NCI-H2227 (cell line): ENCODE measurements at regions not wholly inside any gene's neighbourhood (a gene's known extent, or its start where the extent isn't known, plus 50 kb on each side); places are given as distances from the start of the nearest gene placed in this dataset.

ENCODE experiments used
- DNase-seq: peaks from one replicate; lab custom pipeline; 2025; ENCODE audit not compliant: unreplicated experiment; lab: John Stamatoyannopoulos, UW

- DNase-seq: no peak
These were observed 200.7 kb upstream of the PDE5A start for GRCh38 chr4:119829326-119829725.

- DNase-seq: no peak
These were observed 197.1 kb upstream of the PDE5A start for GRCh38 chr4:119825696-119826095.

- no peak for DNase-seq
These were observed 195.3 kb upstream of the PDE5A start for GRCh38 chr4:119823891-119824290.

- DNase-seq: no peak
These were observed 194.4 kb upstream of the PDE5A start for GRCh38 chr4:119823045-119823444.

- no peak for DNase-seq
These were observed 187.9 kb upstream of the PDE5A start for GRCh38 chr4:119816473-119816872.

GRCh38 chr4:119810001-119810400 lies 181.4 kb upstream of the PDE5A start:
- no peak for DNase-seq

- DNase-seq: no peak
These were observed 175.8 kb upstream of the PDE5A start for GRCh38 chr4:119804404-119804803.

- DNase-seq: no peak
These were observed 168.8 kb upstream of the PDE5A start for GRCh38 chr4:119797238-119797894.

DNA sequence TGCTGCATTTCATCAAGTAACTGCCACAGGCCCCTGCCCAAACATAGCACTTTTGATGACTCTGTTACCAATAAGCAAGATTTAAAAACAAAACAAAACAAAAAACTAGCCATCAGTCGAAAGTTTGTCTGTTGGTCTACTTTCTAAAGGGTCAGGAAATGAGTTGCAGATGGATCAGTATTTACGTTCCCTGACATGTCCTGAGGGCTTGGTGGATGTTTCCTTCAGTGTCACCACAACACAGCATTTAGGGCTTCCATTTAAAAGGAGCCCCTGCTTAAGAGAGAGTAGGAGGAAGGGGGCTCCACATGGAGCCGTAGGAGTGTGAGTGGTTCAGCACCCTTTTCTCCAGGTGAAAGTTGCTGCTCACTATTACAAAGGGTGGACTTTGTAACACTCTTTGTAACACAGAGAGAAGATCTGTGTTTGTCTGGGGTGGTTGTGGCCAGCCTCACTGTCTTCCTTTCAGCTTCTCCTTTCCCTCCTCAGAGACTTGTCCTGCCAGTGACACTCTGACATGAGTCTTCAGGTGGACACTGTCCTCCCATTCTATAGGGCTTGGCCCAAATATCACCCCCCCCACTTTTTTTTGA lies 167.5 kb upstream of the PDE5A start:
- DNase-seq: no peak

DNA sequence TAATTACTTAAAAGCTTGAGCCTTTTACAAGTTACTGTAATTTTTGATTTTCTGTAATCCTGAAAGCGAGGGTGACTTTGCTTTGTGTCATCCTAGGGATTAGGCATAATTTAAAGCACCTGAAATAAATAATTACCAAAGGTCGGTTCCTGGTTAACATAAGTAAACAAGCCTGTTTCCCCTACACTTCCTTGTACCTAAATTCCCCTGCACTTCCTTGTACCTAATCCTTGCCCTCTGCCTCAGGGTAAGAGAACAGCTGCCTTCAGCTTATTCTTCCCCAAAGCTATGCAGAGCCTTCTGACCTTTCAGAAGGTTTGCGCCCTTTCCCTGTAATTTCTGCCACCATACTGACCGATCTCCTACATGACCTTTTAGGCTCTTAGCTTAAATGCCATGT lies 166.1 kb upstream of the PDE5A start:
- DNase-seq: no peak

DNA sequence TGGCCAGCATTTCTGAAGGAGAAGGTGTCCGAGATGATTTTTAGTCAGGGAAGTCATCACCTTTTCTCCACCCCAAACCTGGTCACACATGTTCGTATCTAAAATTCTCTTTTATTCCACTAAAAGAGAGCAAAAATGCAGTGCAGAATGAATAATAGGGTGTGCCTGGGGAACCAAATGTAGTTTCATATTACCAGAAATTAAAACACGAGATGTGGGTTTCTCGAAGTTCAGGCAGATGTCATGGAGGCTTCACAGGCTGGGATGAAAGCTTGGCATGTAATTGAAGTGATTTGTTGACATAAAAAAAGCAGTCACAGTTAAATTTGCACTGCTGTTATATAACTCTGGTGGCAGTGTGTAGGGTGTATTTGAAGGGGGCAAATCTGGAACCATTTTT lies 165.5 kb upstream of the PDE5A start:
- DNase-seq: no peak

DNA sequence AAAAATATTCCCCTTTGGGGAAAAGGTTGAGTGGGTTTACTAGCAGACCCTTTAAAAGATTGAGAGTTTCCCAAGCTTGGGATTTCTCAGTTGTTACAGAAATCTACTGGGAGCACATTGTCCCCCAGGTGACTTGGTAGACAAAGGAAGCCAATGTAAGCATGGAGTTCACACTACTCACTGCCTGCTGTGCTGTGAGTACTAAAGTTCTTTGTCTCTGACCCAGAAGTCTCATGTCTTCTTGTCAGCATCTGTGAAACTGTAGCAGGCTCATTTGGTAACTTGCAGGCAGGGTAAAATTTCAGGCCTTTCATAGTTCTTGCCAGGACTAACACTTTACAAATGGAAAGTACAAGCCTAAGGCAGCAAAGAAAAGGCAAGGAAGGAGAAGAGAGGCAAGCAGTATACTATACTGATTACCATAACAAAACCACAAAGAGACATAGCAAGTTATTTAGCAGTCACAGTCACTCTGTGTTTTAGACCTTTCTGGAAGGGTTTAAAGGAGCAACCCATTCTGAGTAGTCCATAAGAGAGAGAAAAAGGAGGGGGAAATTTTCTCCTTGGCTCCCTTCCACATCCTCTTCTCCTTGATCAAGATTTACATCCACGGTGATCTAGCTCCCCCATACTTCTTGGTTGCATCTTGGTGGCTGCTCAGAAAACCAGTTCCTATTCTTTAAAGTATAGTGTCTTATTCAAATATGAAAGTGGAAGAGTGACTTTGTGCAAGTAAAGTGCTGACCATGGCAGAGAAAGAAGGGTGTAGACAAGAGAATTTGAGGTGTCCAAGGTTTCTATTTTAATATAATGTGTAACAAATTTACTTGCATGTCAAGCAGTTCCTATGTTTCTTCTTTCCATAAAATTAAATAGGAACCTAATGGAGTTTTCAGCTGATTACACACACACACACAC lies 160.0 kb upstream of the PDE5A start:
- no peak for DNase-seq

DNA sequence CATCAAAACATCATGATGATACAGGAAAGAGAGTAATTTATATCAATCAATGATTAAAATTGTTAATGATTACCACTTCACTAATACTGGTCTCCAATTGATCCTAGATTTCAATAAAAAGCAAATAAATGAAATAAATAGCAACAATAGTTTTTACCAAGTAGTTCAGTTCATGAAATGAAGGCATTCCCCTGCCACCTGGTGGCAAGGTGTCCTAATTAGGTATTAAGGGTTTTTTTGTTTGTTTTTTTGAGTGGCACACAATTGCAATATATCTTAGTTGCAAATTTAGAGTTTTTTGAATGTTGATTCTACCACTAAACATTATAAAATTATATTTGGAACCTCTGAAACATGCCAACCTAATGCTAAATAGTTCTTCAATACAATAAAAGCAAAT lies 157.4 kb upstream of the PDE5A start:
- no peak for DNase-seq

DNA sequence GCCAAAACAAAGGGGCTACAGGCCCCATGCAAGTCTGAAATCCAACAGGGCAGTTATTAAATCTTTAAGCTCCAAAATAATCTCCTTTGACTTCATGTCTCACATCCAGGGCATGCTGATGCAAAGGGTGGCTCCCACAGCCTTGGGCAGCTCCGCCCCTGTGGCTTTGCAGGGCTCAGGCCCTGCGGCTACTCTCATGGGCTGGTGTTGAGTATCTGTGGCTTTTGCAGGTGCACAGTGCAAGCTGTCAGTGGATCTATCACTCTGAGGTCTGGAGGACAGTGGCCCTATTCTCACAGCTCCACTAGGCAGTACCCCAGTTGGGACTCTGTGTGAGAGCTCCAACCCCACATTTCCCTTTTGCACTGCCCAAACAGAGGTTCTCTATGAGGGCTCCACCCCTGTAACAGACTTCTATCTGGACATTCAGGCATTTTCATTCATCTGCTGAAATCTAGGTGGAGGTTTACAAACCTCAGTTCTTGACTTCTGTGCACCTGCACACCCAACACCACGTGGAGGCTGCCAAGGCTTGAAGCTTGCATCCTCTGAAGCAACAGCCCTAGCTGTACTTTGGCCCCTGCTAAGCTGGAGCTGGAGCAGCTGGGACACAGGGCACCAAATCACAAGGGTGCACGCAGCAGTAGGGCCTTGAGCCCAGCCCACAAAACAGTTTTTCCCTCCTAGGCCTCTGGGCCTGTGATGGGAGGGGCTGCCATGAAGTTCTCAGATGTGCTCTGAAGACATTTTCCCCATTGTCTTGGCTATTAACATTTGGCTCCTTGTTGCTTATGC lies 154.8 kb upstream of the PDE5A start:
- DNase-seq: no peak

DNA sequence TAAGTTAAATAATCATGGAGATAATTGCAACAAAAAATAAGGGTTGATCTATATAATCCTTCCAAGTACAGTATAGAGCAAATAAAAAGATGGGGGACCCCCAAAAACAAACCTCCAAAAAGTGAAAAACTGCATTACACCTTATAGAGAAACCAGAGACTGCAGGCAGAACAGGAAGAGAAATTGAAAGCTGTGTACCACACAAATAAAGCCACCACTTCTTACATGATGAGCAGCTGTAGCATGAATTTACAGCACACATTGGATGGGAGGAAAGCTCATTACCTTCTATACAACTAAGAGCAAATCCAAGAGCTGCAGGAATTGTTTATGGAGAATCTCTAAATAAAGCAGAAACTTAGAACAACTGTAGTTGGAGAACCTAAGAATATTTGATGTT lies 152.4 kb upstream of the PDE5A start:
- no peak for DNase-seq

GRCh38 chr4:119774840-119775239 lies 146.2 kb upstream of the PDE5A start:
- no peak for DNase-seq

GRCh38 chr4:119765951-119766350 lies 137.3 kb upstream of the PDE5A start:
- DNase-seq: no peak

GRCh38 chr4:119765469-119765868 lies 136.9 kb upstream of the PDE5A start:
- no peak for DNase-seq

GRCh38 chr4:119763386-119763785 lies 134.8 kb upstream of the PDE5A start:
- DNase-seq: no peak

DNA sequence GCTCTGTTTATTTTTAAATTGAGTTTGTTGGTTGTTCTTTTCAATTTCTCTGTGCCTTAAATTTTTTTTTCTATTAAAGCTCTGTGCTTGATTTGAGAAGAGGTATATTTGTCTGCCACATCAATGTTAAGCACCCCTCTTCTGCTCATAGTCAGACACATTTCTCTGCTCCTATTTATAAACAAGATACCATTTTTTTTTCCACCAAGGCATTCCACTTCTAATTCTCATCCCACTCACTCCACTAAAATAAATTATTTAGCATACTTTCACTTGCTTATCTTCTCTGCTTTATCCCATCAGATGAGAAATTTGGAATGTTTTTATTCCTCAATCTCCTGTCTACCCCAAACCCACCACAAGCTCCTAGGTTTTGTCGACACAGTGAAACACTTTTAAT lies 127.0 kb upstream of the PDE5A start:
- DNase-seq: no peak

GRCh38 chr4:119752936-119753335 lies 124.3 kb upstream of the PDE5A start:
- DNase-seq: no peak
